Glutamatergic neuron (in vitro differentiated cells): ENCODE measurements at regions not wholly inside any gene's neighbourhood (a gene's known extent, or its start where the extent isn't known, plus 50 kb on each side); places are given as distances from the start of the nearest gene placed in this dataset.
A peak's percentile ranks its signal among the peaks of the same experiment; 100 is the strongest.

Experiments used
- DNase-seq: peaks from one replicate; pipeline ENCODE4 v3.0.0; 2022
- H3K27ac Mint-ChIP-seq: one replicate; pipeline ENCODE4 v1.8.0; 2020; ENCODE audit warnings: mild to moderate bottlenecking, mixed read lengths, inconsistent platforms; ENCODE audit not compliant: unreplicated experiment
- H3K27me3 Mint-ChIP-seq: one replicate; pipeline ENCODE4 v1.8.0; 2020; ENCODE audit warnings: mild to moderate bottlenecking, moderate library complexity, mixed read lengths, inconsistent platforms; ENCODE audit not compliant: unreplicated experiment
- H3K36me3 Mint-ChIP-seq: one replicate; pipeline ENCODE4 v1.8.0; 2020; ENCODE audit warnings: mild to moderate bottlenecking, mixed read lengths, inconsistent platforms; ENCODE audit not compliant: unreplicated experiment
- H3K4me1 Mint-ChIP-seq: one replicate; pipeline ENCODE4 v1.8.0; 2020; ENCODE audit warnings: mild to moderate bottlenecking, low read depth, mixed read lengths, inconsistent platforms; ENCODE audit not compliant: unreplicated experiment
- H3K4me3 Mint-ChIP-seq: one replicate; pipeline ENCODE4 v1.8.0; 2020; ENCODE audit warnings: mild to moderate bottlenecking, mixed read lengths, inconsistent platforms; ENCODE audit not compliant: unreplicated experiment
- H3K9me3 Mint-ChIP-seq: one replicate; pipeline ENCODE4 v1.8.0; 2020; ENCODE audit warnings: mild to moderate bottlenecking, moderate library complexity, mixed read lengths, inconsistent platforms; ENCODE audit not compliant: unreplicated experiment
- CTCF ChIP-seq: fragments of 200-600 bp; sonication (generic); IDR thresholded peaks from one replicate; pipeline ENCODE4 v1.5.0; 2021; ENCODE audit not compliant: partially characterized antibody, unreplicated experiment

DNA sequence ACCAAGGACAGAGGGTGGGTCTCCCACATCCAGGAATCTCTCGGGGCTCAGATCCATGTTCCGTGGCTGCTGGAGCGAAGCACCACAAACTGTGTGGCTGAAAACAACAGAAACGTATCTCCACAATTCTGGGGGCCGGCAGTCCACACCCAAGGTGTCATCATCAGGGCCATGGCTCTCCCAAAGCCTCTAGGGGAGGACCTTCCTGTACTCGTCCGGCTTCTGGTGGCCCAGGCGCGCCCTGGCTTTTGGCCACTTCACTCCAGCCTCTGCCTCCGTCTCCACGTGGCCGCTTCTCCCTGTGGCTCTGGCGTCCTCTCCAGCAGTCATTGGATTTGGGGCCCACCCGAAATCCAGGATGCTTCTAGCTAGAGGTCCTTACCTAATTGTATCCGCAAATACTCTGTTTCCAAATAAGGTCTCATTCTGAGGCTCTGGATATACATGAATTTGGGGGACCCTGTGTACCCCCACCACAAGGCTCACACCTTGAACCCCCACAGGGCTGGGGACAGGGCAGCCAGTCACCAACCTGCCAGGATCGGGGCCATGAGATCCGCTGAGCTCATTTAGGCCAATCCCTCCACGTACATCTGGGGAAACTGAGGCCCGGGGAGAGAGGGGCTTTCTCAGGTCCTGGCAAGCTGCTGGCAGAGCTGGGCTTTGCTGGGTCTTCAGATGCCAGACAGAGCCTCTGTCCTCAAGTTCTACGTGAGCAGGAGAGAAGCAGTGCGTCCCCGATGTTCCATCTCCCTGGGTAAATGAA, 158.2 kb downstream of the OLFM1 start:
- peaks cover 22% of the 10 kb centered on the region for H3K4me1 Mint-ChIP-seq
- no peaks in the 10 kb centered on the region for H3K36me3 Mint-ChIP-seq
- H3K4me3 Mint-ChIP-seq, result peak overlapping the region; percentile 32
- peak overlapping the region; percentile 85 for H3K27ac Mint-ChIP-seq
- peaks cover 8% of the 10 kb centered on the region for H3K27me3 Mint-ChIP-seq
- no peak for DNase-seq
- no peak for TF ChIP-seq CTCF
- H3K9me3 Mint-ChIP-seq, result peaks cover 8% of the 10 kb centered on the region

GRCh38 chr9:135246248-135247205, 159.1 kb downstream of the OLFM1 start:
- H3K9me3 Mint-ChIP-seq, result peaks cover 5% of the 10 kb centered on the region
- DNase-seq, result peak; percentile 10
- no peaks in the 10 kb centered on the region for H3K36me3 Mint-ChIP-seq
- H3K27ac Mint-ChIP-seq, result peak overlapping the region; percentile 85
- peak overlapping the region; percentile 32 for H3K4me3 Mint-ChIP-seq
- no peak for TF ChIP-seq CTCF
- H3K27me3 Mint-ChIP-seq, result peaks cover 8% of the 10 kb centered on the region
- H3K4me1 Mint-ChIP-seq, result peaks cover 23% of the 10 kb centered on the region

DNA sequence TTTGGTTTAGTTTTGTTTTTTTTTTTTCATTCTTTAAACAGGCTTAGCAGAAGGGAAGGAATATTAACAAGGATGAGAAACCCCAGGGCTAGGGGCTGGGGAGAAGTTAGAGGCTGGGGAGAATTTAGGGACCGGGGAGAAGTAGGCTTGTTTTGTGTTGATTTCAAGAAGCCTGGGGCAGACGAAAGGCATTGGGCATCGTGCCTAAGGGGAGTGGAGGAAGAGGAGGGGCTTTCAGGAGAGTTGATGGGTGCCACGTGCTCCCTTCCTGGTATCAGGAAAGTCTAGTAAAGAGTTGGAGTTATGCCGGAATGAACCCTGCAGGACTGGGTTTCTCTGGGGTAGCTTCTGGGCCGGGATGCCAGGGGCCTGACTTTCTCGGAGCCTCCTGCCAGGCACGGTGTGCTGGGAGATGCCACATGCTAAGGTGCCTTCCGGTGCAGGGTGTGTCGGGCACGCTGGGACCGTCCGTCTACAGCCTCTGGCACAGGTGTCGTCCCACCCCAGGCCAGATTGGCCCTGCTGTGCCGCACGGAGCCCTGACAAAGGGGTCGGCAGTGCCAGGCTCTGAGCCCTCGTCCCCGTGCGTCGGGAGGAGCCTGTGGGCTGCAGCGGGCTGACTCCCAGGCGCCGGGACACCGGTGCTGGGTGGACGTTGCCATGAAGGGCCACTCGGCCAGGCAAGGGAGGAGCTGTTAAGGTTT, 159.9 kb downstream of the OLFM1 start:
- DNase-seq, result peak; percentile 10
- peaks cover 8% of the 10 kb centered on the region for H3K27me3 Mint-ChIP-seq
- no peak overlapping the region for H3K4me3 Mint-ChIP-seq
- no peaks in the 10 kb centered on the region for H3K36me3 Mint-ChIP-seq
- H3K9me3 Mint-ChIP-seq, result peaks cover 5% of the 10 kb centered on the region
- H3K4me1 Mint-ChIP-seq, result peaks cover 30% of the 10 kb centered on the region
- no peak for TF ChIP-seq CTCF
- no peak overlapping the region for H3K27ac Mint-ChIP-seq

DNA sequence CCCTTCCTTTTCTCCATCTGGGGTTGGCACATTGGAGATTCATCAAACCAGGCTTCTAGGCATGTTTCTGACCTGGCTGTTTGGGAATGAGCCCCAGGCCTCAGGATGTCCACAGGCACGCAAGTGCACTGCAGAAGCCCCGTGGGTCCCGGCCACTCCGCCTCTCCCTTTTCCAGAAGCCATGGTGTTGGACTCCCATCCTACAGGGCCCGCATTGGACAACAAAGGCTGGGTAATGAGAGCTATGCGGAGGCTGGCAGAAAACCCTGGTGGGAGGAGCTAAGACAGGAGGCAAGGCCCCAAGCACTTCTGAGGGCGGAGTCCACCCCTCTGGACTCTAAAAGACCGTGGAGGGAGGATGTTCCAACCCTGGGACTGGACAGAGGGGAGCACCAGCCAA, 160.6 kb downstream of the OLFM1 start:
- peaks cover 34% of the 10 kb centered on the region for H3K4me1 Mint-ChIP-seq
- H3K4me3 Mint-ChIP-seq, result no peak overlapping the region
- TF ChIP-seq CTCF, result no peak
- DNase-seq, result peak; percentile 10
- no peak overlapping the region for H3K27ac Mint-ChIP-seq
- H3K36me3 Mint-ChIP-seq, result no peaks in the 10 kb centered on the region
- H3K9me3 Mint-ChIP-seq, result peaks cover 5% of the 10 kb centered on the region
- peaks cover 8% of the 10 kb centered on the region for H3K27me3 Mint-ChIP-seq
